AG04449 (cell line): ENCODE measurements at regions not wholly inside any gene's neighbourhood (a gene's known extent, or its start where the extent isn't known, plus 50 kb on each side); places are given as distances from the start of the nearest gene placed in this dataset.

Experiments used
- CTCF ChIA-PET: fragments of 350-600 bp; formaldehyde crosslinking; extraction: SDS; loops from one replicate; lab custom pipeline; 2021; ENCODE audit warnings: antibody characterized with exemption; lab: Yijun Ruan, JAX
- POLR2A ChIA-PET: fragments of 400-600, 350-600 bp; formaldehyde crosslinking; extraction: SDS; loops from one replicate; lab custom pipeline; 2020; ENCODE audit warnings: antibody characterized with exemption, inconsistent platforms; lab: Yijun Ruan, JAX
- DNase-seq: peaks from one replicate; pipeline ENCODE4 v3.0.0-alpha.2; 2010; ENCODE audit warnings: low read depth, low spot score
- H3K4me3 ChIP-seq: 2 replicates; pipeline ENCODE4 v1.5.1; 2011; ENCODE audit warnings: low read depth, mild to moderate bottlenecking, control low read depth, low read length
- TF ChIP-seq, protein P1 (sequence below): IDR thresholded peaks from one replicate; pipeline ENCODE4 v1.5.1; 2011; ENCODE audit warnings: mild to moderate bottlenecking, moderate library complexity, low read length, control low read depth, inconsistent platforms; ENCODE audit not compliant: insufficient read depth; ENCODE audit errors: missing control alignments

DNA sequence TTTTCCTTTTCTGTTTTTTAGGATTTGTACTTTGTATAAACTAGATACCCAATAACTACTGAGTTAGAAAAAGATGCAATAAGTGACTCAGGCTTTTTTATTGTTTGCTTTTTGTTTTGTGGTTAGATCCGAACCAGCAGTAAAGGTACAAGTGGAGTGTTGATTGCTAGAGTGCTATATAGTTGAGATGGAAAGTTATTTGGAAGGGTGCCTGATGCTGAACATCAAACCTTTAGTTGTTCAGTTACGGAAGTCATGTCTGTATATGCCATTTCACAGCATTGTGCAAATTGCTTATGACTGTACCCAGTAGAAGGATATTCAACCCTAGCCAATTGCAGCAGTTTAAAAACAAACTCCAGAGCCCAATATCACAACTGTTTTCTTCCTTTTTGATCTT is 285.1 kb downstream of the MAT2B start:
- CTCF ChIA-PET, result no interaction called here
- POLR2A ChIA-PET, result no interaction called here
- no peak overlapping the region for H3K4me3 ChIP-seq
- TF ChIP-seq, protein P1, sequence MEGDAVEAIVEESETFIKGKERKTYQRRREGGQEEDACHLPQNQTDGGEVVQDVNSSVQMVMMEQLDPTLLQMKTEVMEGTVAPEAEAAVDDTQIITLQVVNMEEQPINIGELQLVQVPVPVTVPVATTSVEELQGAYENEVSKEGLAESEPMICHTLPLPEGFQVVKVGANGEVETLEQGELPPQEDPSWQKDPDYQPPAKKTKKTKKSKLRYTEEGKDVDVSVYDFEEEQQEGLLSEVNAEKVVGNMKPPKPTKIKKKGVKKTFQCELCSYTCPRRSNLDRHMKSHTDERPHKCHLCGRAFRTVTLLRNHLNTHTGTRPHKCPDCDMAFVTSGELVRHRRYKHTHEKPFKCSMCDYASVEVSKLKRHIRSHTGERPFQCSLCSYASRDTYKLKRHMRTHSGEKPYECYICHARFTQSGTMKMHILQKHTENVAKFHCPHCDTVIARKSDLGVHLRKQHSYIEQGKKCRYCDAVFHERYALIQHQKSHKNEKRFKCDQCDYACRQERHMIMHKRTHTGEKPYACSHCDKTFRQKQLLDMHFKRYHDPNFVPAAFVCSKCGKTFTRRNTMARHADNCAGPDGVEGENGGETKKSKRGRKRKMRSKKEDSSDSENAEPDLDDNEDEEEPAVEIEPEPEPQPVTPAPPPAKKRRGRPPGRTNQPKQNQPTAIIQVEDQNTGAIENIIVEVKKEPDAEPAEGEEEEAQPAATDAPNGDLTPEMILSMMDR, result no peak
- DNase-seq, result no peak

DNA sequence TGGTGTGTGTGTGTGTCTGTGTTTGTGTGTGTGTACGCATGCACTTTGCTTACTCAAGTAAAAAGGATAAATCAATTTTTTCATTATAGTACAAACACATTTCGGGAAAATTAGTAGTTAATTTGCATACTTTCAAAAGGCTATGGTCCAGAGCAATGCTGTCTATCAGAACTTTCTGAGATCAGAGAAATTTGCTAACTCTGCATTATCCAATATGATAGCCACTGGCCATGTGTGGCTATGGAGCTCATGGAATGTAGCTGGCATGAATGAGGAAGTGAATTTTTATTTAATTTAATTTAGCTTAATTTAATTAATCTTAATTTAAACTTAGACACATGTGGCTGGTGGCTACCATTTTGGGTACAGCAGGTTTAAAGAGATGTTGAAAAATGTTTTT is 289.6 kb downstream of the MAT2B start:
- POLR2A ChIA-PET, result no interaction called here
- TF ChIP-seq, protein P1, result no peak
- DNase-seq, result no peak
- no peak overlapping the region for H3K4me3 ChIP-seq
- CTCF ChIA-PET, result no interaction called here

DNA sequence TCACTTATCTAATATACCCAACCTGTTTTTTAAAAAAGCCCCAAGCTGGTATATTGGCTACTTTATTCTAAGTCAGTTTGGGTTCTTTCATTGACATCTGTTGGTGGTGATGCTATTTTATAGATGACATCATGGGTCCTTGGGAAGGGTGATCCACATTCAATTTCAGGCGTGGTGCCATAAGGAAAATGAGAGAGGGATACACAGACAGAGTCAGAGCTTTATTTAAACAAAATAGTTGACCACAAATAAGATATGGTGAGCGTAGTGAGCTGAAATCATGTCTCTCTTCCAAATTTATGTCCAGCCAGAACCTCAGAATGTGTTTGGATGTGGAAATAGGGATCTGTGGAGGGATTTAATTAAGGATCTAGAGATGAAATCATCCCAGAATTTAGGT is 302.4 kb downstream of the MAT2B start:
- ChIA-PET POLR2A (no interaction called here), CTCF (no interaction called here)
- H3K4me3 ChIP-seq, result no peak overlapping the region
- TF ChIP-seq, protein P1, result no peak
- DNase-seq, result no peak

DNA sequence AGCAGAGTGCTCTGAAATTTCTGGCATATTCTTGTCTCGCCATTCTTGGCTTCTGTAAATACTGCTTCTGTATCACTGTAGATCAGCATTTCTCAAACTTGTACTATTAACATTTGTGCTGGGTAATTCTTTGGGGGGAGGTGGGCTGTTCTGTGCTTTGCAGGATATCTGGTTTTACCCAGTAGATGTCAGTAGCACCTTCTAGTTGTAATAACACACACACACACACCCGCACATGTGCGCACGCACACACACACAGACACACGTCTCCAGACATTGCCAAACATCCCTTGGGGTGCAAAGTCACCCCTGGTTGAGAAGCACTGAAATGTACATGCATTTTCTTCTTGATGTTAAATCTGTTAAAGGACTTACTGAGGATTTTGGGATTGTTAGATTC is 304.1 kb downstream of the MAT2B start:
- H3K4me3 ChIP-seq, result no peak overlapping the region
- CTCF ChIA-PET, result no interaction called here
- TF ChIP-seq, protein P1, result no peak
- DNase-seq, result no peak
- POLR2A ChIA-PET, result no interaction called here

DNA sequence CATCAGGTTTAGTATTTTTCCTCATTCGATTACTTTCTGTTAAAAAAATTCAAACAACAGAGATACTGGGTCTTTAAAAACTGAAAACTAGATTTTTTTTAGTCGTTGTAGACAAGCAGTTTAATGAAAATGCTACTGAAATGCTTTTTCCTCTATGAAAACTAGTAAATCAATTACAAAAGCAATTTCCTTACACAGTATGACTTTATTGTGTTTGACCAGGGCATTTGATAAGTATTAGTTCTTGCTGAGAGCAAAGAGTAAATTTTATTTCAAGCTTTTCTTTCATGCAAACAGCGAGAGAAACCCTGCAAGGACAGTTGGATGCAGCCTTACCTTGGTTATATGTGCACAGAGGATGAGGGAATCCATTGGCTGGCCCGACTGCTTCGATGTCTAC is 308.5 kb downstream of the MAT2B start:
- TF ChIP-seq, protein P1, result no peak
- ChIA-PET POLR2A (no interaction called here), CTCF (no interaction called here)
- H3K4me3 ChIP-seq, result no peak overlapping the region
- no peak for DNase-seq

DNA sequence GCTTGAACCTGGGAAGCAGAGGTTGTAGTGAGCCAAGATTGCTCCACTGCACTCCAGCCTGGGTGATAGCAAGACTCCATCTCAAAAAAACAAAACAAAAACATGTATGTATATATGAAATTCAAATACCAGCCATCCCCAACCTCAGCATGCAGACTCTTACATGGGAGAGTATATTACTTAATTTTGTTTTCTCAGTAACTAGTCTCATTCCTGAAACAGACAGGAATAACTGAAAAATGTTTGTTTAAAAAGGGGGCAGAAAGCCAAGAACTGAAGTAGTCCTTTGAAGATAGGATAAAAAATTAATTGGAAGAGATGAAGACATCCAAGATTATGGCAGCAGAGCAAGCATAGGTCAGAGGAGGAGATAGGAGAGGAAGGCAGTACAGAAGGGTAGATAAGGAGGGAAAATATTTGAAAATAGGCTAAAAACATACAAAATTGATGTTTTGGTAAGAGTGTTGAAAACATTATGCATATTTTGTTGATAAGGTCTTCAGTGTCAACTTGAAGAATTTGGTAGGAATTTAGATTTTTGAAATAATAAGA is 309.9 kb downstream of the MAT2B start:
- POLR2A ChIA-PET, result no interaction called here
- CTCF ChIA-PET, result no interaction called here
- H3K4me3 ChIP-seq, result no peak overlapping the region
- DNase-seq, result no peak
- TF ChIP-seq, protein P1, result no peak
